KMS-11 (cell line): ENCODE measurements at regions not wholly inside any gene's neighbourhood (a gene's known extent, or its start where the extent isn't known, plus 50 kb on each side); places are given as distances from the start of the nearest gene placed in this dataset.

Source experiments
- H2AFZ ChIP-seq: fragments of 200-600 bp; sonication (generic); 2 replicates; pipeline ENCODE4 v1.6.1; 2016; ENCODE audit warnings: antibody characterized with exemption, mixed run types, low read depth
- H3K27ac ChIP-seq: fragments of 200-600 bp; sonication (generic); 2 replicates; pipeline ENCODE4 v1.6.1; 2016; ENCODE audit warnings: mild to moderate bottlenecking, mixed run types
- H3K27me3 ChIP-seq: fragments of 200-600 bp; sonication (generic); 2 replicates; pipeline ENCODE4 v1.6.1; 2017; ENCODE audit warnings: mild to moderate bottlenecking, low read depth, mixed run types, moderate library complexity; ENCODE audit not compliant: insufficient read depth
- H3K36me3 ChIP-seq: fragments of 200-600 bp; sonication (generic); 2 replicates; pipeline ENCODE4 v1.6.1; 2017; ENCODE audit warnings: mild to moderate bottlenecking, mixed run types; ENCODE audit not compliant: insufficient read depth
- H3K4me1 ChIP-seq: fragments of 200-600 bp; sonication (generic); 2 replicates; pipeline ENCODE4 v1.6.1; 2016; ENCODE audit warnings: mild to moderate bottlenecking, low read depth, mixed run types; ENCODE audit not compliant: poor library complexity, severe bottlenecking
- H3K4me2 ChIP-seq: fragments of 200-600 bp; sonication (generic); 2 replicates; pipeline ENCODE4 v1.7.0; 2016; ENCODE audit warnings: mild to moderate bottlenecking, mixed run types
- H3K4me3 ChIP-seq: fragments of 200-600 bp; sonication (generic); IDR thresholded peaks from 2 replicates; pipeline ENCODE4 v1.6.1; 2017; ENCODE audit warnings: low read depth, low read length, mixed read lengths; ENCODE audit not compliant: insufficient read depth
- H3K79me2 ChIP-seq: fragments of 200-600 bp; sonication (generic); 2 replicates; pipeline ENCODE4 v1.6.1; 2016; ENCODE audit warnings: low read depth, mixed run types; ENCODE audit not compliant: insufficient read depth
- H3K9ac ChIP-seq: fragments of 200-600 bp; sonication (generic); 2 replicates; pipeline ENCODE4 v1.6.1; 2016; ENCODE audit warnings: mild to moderate bottlenecking, mixed run types
- H4K20me1 ChIP-seq: fragments of 200-600 bp; sonication (generic); 2 replicates; pipeline ENCODE4 v1.6.1; 2016; ENCODE audit warnings: mild to moderate bottlenecking, mixed run types; ENCODE audit not compliant: insufficient read depth
- CTCF ChIP-seq: fragments of 200-600 bp; sonication (generic); conservative IDR thresholded peaks from 2 replicates; pipeline ENCODE4 v1.6.1; 2017; ENCODE audit warnings: low read depth, mild to moderate bottlenecking, antibody characterized with exemption, low read length, moderate library complexity, mixed read lengths

DNA sequence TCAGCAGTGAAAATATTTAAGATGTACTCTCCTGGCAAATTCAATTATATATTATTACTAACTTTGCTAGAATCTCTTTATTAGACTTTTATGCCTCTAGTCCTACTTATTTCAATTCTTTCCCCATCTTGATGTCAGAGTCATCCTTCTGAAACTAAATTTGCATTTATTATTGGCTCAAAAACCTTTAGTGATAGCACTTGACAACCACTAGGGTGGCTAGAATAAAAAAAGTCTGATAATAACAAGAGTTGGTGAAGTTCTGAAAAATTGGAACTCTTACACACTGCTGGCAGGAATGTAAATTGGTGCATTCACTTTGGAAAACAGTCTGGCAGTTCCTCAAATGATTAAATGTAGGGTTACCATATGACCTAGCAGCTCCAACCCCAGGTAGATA lies 73.8 kb downstream of the LSMEM1 start:
- Histone ChIP-seq H3K27ac (no peak overlapping the region), H3K4me3 (no peak overlapping the region), H3K4me2 (no peak overlapping the region), H3K27me3 (no peaks in the 10 kb centered on the region), H4K20me1 (no peaks in the 10 kb centered on the region), H3K4me1 (no peaks in the 10 kb centered on the region), H3K79me2 (no peaks in the 10 kb centered on the region), H2AFZ (no peak overlapping the region), H3K9ac (no peak overlapping the region), H3K36me3 (no peaks in the 10 kb centered on the region)
- TF ChIP-seq CTCF: no peak

DNA sequence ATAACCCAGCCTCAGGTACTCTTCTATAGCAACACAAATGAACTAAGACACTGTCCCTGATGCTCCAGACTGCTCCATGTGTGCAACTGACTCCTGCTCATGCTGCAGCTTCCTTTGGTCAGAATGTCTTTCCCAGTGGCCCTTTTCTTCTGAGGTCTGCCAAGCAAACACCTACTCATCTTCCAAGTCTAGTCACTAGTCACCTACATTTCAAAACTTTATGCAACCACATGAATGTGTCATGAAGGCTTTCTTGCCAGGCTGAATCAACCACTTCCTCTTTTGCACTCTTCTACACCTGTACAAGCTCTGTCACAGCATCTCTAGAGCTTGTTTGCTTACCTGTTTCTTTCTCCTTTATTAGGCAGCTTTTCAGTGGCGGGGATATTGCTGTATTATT lies 75.8 kb downstream of the LSMEM1 start:
- Histone ChIP-seq H3K9ac (no peak overlapping the region), H3K4me1 (no peaks in the 10 kb centered on the region), H4K20me1 (no peaks in the 10 kb centered on the region), H3K27ac (no peak overlapping the region), H3K36me3 (no peaks in the 10 kb centered on the region), H3K4me3 (no peak overlapping the region), H3K4me2 (no peak overlapping the region), H3K79me2 (no peaks in the 10 kb centered on the region), H2AFZ (no peak overlapping the region), H3K27me3 (no peaks in the 10 kb centered on the region)
- TF ChIP-seq CTCF: no peak

- Histone ChIP-seq H3K27me3 (no peaks in the 10 kb centered on the region), H3K36me3 (no peaks in the 10 kb centered on the region), H3K27ac (no peak overlapping the region), H3K9ac (no peak overlapping the region), H3K4me3 (no peak overlapping the region), H3K4me2 (no peak overlapping the region), H3K4me1 (no peaks in the 10 kb centered on the region), H4K20me1 (no peaks in the 10 kb centered on the region), H3K79me2 (no peaks in the 10 kb centered on the region), H2AFZ (no peak overlapping the region)
- TF ChIP-seq CTCF: no peak
Measured at GRCh38 chr7:112566442-112567324, 85.9 kb downstream of the LSMEM1 start.

DNA sequence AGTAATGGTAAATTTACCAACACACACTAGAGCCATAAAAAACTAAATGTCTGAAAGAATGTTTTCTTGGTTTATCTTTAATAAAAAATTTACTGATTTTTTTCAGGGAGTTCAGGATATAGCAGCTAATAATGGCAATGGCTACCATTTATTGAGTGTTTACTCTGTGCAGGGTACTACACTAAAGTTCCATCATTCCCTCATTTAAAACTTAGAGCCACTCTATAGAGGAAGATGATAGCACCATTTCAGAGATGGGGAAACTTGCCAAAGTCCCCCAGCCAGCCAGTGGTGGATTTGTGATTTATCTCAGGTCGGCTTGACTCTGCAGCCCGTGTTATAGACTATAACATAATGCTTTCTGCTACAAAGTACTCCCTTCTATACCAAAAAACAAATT lies 86.6 kb downstream of the LSMEM1 start:
- Histone ChIP-seq H4K20me1 (no peaks in the 10 kb centered on the region), H3K9ac (no peak overlapping the region), H3K36me3 (no peaks in the 10 kb centered on the region), H3K4me3 (no peak overlapping the region), H2AFZ (no peak overlapping the region), H3K27me3 (no peaks in the 10 kb centered on the region), H3K4me2 (no peak overlapping the region), H3K4me1 (no peaks in the 10 kb centered on the region), H3K27ac (no peak overlapping the region), H3K79me2 (no peaks in the 10 kb centered on the region)
- TF ChIP-seq CTCF: no peak
